SK-N-SH treated with all-trans-retinoic acid at 6 μM for 48 hours (cell line): ENCODE measurements at regions not wholly inside any gene's neighbourhood (a gene's known extent, or its start where the extent isn't known, plus 50 kb on each side); places are given as distances from the start of the nearest gene placed in this dataset.
A peak's percentile ranks its signal among the peaks of the same experiment; 100 is the strongest.

Experiments used
- ARNTL ChIP-seq: fragments of 450-650 bp; formaldehyde crosslinking; IDR thresholded peaks from 2 replicates; pipeline ENCODE4 v1.5.0; 2020; ENCODE audit warnings: low read depth, mild to moderate bottlenecking, moderate library complexity, borderline replicate concordance
- CSDC2 ChIP-seq: fragments of 250-450 bp; sonication (Bioruptor Pico); IDR thresholded peaks from 2 replicates; pipeline ENCODE4 v1.5.0; 2020; ENCODE audit warnings: mild to moderate bottlenecking, moderate library complexity
- OSR1 ChIP-seq: fragments of 250-450 bp; sonication (Bioruptor Pico); IDR thresholded peaks from 2 replicates; pipeline ENCODE4 v1.8.0; 2022; ENCODE audit warnings: moderate library complexity, mild to moderate bottlenecking, inconsistent platforms
- PPARA ChIP-seq: fragments of 250-450 bp; sonication (Bioruptor Pico); IDR thresholded peaks from 2 replicates; pipeline ENCODE4 v1.5.0; 2020; ENCODE audit warnings: mild to moderate bottlenecking, borderline replicate concordance
- RARB ChIP-seq: fragments of 250-450 bp; sonication (Bioruptor Pico); IDR thresholded peaks from 2 replicates; pipeline ENCODE4 v1.8.0; 2021; ENCODE audit warnings: mild to moderate bottlenecking, moderate library complexity
- TCF4 ChIP-seq: fragments of 250-450 bp; sonication (Bioruptor Pico); IDR thresholded peaks from 2 replicates; pipeline ENCODE4 v1.8.0; 2021; ENCODE audit warnings: mild to moderate bottlenecking, moderate library complexity, borderline replicate concordance
- TOX ChIP-seq: fragments of 250-450 bp; sonication (Bioruptor Pico); IDR thresholded peaks from 2 replicates; pipeline ENCODE4 v1.8.0; 2021; ENCODE audit warnings: mild to moderate bottlenecking, moderate library complexity, borderline replicate concordance
- ZFP30 ChIP-seq: fragments of 450-650 bp; formaldehyde crosslinking; IDR thresholded peaks from 2 replicates; pipeline ENCODE4 v1.5.0; 2022; ENCODE audit warnings: mild to moderate bottlenecking, moderate library complexity
- ZNF565 ChIP-seq: fragments of 450-650 bp; formaldehyde crosslinking; conservative IDR thresholded peaks from 2 replicates; pipeline ENCODE4 v1.5.0; 2020; ENCODE audit warnings: low read depth, mild to moderate bottlenecking, moderate library complexity
- ZNF8 ChIP-seq: fragments of 450-650 bp; formaldehyde crosslinking; IDR thresholded peaks from 2 replicates; pipeline ENCODE4 v1.5.0; 2020; ENCODE audit warnings: mild to moderate bottlenecking, moderate library complexity
- TF ChIP-seq, protein P1 (sequence below): fragments of 250-450 bp; sonication (Bioruptor Pico); IDR thresholded peaks from 2 replicates; pipeline ENCODE4 v1.5.0; 2020; ENCODE audit warnings: mild to moderate bottlenecking, moderate library complexity
- TF ChIP-seq, protein P2 (sequence below): fragments of 250-450 bp; sonication (Bioruptor Pico); IDR thresholded peaks from 2 replicates; pipeline ENCODE4 v1.5.1; 2021; ENCODE audit warnings: mild to moderate bottlenecking, moderate library complexity
- TF ChIP-seq, protein P3 (sequence below): fragments of 250-450 bp; sonication (Bioruptor Pico); IDR thresholded peaks from 2 replicates; pipeline ENCODE4 v1.8.0; 2020; ENCODE audit warnings: mild to moderate bottlenecking, moderate library complexity, borderline replicate concordance
- TF ChIP-seq, protein P4 (sequence below): fragments of 250-450 bp; sonication (Bioruptor Pico); IDR thresholded peaks from 2 replicates; pipeline ENCODE4 v1.5.1; 2020; ENCODE audit warnings: low read depth, mild to moderate bottlenecking, moderate library complexity

DNA sequence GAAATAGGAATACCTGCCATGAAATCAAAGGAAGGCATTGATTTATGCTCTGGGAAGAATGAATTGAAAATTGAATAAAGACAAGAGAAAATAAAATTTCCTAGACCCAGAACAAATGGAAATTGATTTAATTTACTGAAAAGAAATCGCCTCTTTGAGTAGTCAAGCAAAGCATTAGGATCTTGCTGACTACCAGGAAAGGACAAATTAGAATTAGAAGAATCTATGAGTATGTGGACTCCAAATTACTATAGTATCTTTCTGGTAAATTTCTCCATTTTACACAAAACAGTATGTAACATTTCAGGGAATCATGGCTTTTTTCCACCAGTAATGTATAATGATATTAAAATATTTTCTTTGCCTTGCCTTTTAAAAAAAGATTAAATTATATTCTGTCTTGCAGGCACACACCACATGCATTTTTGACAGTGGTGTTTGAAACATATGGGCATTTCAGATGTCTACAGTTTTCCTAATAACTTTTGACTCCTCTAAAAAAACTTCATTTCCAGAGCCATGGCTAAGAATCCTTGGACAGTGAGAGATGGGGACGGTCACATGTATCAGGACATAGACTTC is 768.7 kb upstream of the NRSN1 start:
- TF ChIP-seq, protein P1, sequence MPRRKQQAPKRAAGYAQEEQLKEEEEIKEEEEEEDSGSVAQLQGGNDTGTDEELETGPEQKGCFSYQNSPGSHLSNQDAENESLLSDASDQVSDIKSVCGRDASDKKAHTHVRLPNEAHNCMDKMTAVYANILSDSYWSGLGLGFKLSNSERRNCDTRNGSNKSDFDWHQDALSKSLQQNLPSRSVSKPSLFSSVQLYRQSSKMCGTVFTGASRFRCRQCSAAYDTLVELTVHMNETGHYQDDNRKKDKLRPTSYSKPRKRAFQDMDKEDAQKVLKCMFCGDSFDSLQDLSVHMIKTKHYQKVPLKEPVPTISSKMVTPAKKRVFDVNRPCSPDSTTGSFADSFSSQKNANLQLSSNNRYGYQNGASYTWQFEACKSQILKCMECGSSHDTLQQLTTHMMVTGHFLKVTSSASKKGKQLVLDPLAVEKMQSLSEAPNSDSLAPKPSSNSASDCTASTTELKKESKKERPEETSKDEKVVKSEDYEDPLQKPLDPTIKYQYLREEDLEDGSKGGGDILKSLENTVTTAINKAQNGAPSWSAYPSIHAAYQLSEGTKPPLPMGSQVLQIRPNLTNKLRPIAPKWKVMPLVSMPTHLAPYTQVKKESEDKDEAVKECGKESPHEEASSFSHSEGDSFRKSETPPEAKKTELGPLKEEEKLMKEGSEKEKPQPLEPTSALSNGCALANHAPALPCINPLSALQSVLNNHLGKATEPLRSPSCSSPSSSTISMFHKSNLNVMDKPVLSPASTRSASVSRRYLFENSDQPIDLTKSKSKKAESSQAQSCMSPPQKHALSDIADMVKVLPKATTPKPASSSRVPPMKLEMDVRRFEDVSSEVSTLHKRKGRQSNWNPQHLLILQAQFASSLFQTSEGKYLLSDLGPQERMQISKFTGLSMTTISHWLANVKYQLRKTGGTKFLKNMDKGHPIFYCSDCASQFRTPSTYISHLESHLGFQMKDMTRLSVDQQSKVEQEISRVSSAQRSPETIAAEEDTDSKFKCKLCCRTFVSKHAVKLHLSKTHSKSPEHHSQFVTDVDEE (CRISPR knock-in tag): no peak; the same call in 1 of the 2 replicates
- TF ChIP-seq RARB (CRISPR knock-in tag) (no peak), PPARA (no peak), TCF4 (CRISPR knock-in tag) (peak; percentile 63; the same call in 1 of the 2 replicates), CSDC2 (CRISPR knock-in tag) (no peak), OSR1 (CRISPR knock-in tag) (no peak), ZNF565 (CRISPR knock-in tag) (no peak), ZNF8 (no peak), ARNTL (CRISPR knock-in tag) (no peak), TOX (no peak), ZFP30 (CRISPR knock-in tag) (no peak)
- TF ChIP-seq, protein P2, sequence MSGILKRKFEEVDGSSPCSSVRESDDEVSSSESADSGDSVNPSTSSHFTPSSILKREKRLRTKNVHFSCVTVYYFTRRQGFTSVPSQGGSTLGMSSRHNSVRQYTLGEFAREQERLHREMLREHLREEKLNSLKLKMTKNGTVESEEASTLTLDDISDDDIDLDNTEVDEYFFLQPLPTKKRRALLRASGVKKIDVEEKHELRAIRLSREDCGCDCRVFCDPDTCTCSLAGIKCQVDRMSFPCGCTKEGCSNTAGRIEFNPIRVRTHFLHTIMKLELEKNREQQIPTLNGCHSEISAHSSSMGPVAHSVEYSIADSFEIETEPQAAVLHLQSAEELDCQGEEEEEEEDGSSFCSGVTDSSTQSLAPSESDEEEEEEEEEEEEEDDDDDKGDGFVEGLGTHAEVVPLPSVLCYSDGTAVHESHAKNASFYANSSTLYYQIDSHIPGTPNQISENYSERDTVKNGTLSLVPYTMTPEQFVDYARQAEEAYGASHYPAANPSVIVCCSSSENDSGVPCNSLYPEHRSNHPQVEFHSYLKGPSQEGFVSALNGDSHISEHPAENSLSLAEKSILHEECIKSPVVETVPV (CRISPR knock-in tag): no peak
- TF ChIP-seq, protein P3, sequence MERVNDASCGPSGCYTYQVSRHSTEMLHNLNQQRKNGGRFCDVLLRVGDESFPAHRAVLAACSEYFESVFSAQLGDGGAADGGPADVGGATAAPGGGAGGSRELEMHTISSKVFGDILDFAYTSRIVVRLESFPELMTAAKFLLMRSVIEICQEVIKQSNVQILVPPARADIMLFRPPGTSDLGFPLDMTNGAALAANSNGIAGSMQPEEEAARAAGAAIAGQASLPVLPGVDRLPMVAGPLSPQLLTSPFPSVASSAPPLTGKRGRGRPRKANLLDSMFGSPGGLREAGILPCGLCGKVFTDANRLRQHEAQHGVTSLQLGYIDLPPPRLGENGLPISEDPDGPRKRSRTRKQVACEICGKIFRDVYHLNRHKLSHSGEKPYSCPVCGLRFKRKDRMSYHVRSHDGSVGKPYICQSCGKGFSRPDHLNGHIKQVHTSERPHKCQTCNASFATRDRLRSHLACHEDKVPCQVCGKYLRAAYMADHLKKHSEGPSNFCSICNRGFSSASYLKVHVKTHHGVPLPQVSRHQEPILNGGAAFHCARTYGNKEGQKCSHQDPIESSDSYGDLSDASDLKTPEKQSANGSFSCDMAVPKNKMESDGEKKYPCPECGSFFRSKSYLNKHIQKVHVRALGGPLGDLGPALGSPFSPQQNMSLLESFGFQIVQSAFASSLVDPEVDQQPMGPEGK: 0 out of 2 replicates have a peak, but pooled peaks have one; percentile 24
- TF ChIP-seq, protein P4, sequence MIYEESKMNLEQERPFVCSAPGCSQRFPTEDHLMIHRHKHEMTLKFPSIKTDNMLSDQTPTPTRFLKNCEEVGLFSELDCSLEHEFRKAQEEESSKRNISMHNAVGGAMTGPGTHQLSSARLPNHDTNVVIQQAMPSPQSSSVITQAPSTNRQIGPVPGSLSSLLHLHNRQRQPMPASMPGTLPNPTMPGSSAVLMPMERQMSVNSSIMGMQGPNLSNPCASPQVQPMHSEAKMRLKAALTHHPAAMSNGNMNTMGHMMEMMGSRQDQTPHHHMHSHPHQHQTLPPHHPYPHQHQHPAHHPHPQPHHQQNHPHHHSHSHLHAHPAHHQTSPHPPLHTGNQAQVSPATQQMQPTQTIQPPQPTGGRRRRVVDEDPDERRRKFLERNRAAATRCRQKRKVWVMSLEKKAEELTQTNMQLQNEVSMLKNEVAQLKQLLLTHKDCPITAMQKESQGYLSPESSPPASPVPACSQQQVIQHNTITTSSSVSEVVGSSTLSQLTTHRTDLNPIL: no peak
